HG03378 (cell line): ENCODE measurements at regions not wholly inside any gene's neighbourhood (a gene's known extent, or its start where the extent isn't known, plus 50 kb on each side); places are given as distances from the start of the nearest gene placed in this dataset.
"Not testable (repeated sequence)": the region's sequence is repeated elsewhere in the genome, so short reads cannot be mapped to it uniquely, and the experiment has no call there.

ENCODE experiments used
- ATAC-seq: cut with Tn5 transposase; IDR thresholded peaks from one replicate; pipeline ENCODE4 v1.9.1; 2021; ENCODE audit warnings: mild to moderate bottlenecking, moderate library complexity; ENCODE audit not compliant: unreplicated experiment

- no peak for ATAC-seq
These were observed 123.7 kb downstream of the COX18 start for GRCh38 chr4:72945719-72946336.

DNA sequence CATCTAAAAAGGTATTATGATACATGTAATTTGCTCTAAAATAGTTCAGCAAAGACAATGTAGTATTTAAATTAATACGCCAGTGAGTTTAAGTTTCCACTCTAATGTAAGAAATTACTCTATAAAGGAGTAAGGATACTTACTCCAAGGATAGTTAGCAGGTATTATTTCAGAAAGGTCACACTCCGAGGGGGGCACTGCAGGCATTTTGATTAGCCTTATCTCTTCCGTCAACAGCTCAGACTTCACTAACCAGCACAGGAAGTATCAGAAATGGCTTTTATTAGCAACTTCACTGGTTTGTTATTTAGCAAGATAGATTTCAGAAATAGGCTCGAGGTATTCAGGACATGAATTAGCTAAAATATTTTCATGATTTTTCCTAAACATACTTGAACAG lies 127.0 kb downstream of the COX18 start:
- ATAC-seq = no peak

DNA sequence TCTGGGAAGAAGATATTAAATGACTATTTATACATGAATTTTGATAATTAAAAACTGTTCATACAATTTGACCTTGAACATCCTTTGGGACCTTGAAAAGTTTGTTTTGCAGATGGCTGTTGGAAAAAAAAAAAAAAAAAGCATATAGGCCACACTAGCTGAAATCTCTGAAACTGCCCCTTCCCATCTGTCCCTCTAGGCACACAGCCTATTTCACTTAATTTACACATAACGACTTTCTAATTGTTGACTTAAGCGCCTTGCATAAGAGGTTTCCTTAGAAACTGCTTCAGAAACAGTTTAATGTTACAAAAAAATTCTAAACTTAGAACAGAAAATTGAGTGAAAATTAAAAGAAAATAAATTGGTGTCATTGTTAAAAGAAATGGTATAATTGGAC lies 131.0 kb downstream of the COX18 start:
- ATAC-seq = no peak

DNA sequence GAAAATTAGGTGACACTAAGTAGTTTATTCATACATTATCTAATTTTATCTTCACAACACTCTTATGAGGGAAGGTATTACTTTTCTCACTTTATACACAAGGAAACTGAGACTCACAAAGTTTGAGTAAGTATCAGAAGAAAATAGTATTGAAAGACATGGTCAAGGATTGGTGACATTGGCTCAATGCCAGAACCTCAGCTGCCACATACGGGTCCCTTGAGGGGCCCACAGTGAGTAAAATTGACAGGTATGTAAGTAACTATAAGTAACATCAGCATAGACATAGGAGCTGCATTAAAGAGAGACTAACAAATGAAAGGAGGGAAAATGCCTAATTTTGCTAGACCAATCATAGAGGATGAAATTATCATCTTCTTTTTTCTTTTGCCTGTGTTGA lies 134.1 kb downstream of the COX18 start:
- ATAC-seq = no peak

DNA sequence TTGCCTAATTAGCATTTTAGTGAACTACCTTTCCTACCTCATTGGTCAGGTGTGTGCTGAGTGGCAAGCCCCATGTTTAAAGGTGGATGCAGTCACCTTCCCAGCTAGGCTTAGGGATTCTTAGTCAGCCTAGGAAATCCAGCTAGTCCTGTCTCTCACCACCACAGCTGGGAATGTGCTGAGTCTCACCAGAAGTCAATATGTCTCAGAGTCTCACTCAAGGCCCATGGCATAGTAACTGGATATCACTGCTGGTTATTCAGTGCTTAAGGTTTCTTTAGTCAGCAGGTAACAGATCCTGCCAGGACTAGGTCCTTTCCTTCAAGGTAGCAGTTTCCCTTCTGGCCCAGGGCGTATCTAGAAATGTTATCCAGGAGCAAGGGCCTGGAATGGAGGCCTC lies 136.5 kb downstream of the COX18 start:
- no peak for ATAC-seq

DNA sequence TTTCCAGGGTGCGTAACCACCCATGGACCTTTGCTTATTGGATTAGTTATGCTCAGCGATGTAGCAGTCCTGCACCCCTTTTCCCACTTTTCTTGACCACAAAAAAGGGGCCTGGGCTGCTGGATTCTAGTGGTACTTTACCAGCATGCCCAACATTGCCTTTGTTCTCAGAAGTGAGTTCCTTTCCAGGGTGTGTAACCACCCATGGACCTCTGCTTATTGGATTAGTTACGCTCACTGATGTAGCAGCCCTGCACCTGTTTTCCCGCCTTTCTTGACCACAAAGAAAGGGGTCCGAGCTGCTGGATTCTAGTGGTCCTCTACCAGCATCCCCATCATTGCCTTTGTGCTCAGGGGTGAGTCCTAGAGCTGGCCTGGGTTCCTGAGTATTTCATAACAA lies 138.2 kb downstream of the COX18 start:
- ATAC-seq = no peak

DNA sequence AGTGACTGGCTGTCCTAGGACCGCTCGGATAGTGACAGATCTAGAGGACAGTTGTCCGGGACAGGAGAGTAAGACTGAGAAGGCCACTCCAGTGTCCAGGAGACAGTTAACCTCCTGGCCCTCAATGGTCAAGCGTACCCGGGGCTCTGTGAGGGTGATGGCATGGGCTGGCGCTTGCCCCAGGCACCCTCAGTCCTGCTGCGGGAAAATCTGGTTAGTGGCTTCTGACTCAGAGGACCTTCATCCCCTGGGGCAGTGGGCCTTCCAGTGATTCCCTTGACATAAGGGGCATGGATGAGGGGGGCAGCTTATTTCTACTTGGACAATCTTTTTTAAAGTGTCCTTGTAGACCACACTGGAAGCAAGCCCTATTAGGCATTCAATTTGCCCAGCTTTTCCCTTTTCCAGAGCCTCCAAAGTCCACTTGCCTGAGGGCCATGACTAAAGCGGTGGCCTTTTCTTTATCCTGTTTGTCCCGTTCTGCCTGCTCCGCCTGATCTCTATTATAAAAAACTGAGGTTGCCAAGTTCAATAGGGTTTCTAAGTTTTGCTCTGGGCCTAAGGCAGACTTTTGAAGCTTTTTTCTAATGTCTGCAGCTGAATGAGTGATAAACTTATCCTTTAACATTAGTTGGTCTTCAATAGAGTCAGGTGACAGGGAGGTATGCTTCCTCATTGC lies 139.8 kb downstream of the COX18 start:
- ATAC-seq = not testable (repeated sequence)

GRCh38 chr4:72924814-72925213 lies 144.7 kb downstream of the COX18 start:
- ATAC-seq = no peak

DNA sequence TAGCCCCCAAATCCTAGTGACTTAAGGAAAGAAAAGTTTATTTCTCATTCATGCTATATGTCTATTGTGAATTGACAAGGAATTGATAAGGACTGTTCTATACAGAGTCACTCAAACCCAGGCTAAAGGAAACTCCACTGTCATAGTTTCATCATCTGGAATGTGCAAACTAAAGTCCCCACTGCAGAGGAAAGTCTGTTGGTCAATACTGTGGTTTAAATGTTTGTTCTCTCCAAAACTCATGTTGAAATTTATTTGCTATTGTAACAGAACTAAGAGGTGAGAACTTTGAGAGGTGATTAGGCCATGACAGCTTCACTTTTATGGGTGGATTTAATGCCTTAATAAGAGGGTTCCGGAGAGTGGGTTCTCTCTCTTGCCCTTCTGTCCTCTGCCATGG lies 149.6 kb downstream of the COX18 start:
- ATAC-seq = no peak

DNA sequence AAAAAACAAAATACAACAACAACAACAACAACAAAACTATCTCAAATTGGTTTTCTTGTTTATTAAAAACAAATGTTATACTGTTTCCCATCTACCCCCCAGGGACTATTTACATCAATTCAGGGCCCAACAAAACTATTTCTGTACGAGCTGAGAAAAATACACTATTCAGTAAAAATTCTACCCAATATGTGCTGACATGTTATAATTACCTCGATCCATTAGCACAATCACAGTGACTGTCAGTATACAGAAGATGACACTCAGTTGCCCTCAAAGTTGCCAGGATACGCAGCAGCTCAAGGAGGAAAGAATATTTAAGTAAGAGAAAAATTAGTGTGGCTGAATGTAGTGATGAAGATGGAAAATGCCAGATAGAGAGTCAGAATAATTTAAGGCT lies 150.1 kb downstream of the COX18 start:
- no peak for ATAC-seq

- no peak for ATAC-seq
These were observed 151.2 kb downstream of the COX18 start for GRCh38 chr4:72918362-72918761.

DNA sequence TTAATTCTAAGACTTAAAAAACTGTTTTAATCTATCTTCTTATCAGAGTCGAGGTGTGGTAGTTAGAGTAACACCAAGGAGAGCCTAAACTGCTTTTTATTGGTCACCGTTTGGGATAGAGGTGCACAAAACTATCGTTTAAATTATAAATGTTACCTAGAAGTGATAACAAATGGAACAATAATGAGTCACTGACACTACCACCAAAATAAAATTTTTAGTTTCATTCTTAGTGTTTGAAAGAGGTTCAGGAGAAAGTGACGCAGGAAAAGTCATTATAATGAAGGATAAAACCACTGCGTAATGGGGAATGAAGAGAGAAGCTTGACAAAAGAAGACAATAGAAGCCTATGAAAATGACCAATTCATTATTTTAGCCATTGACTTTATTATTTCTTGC lies 158.2 kb downstream of the COX18 start:
- ATAC-seq = no peak

GRCh38 chr4:72909461-72909860 lies 160.1 kb downstream of the COX18 start:
- no peak for ATAC-seq

GRCh38 chr4:72902354-72902753 lies 167.2 kb downstream of the COX18 start:
- ATAC-seq = no peak

- ATAC-seq = no peak
These were observed 168.0 kb downstream of the COX18 start for GRCh38 chr4:72901553-72901952.

- ATAC-seq = no peak
These were observed 168.6 kb downstream of the COX18 start for GRCh38 chr4:72900952-72901351.

DNA sequence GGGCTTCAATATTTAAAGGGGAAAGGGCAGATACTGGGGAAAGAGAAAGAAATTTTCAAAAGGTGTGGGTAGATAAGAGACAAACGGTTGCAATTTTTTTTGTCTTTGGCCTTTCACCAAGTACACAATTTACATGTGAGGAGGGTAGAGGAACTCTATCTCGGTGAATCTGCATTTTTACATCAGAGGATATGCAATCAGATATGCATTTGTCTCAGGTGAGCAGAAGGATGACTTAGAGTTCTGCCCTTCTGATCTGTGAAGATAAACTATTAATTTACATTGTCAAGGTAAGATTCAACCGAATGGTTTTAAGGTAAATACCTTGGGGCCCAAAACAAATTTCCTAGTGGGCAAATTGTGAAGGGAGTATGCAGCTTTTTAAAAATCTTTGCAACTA lies 169.9 kb downstream of the COX18 start:
- ATAC-seq = no peak

DNA sequence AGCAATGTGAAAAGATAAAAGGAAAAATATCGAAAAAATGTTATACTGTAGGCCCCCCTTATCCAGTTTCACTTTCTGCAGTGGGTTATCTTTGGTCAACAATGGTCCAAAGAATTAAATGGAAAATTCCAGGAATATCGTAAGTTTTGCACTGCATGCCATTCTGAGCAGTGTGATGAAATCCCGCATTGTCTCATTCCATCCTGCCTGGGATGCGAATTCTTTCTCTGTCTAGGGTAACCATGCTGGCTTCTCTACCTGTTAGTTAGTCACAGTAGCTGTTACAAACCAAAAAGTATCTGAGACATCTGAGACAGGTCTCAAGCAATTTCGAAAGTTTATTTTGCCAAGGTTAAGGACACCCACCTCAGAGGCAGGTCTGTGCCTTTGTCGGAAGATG lies 170.3 kb downstream of the COX18 start:
- no peak for ATAC-seq

DNA sequence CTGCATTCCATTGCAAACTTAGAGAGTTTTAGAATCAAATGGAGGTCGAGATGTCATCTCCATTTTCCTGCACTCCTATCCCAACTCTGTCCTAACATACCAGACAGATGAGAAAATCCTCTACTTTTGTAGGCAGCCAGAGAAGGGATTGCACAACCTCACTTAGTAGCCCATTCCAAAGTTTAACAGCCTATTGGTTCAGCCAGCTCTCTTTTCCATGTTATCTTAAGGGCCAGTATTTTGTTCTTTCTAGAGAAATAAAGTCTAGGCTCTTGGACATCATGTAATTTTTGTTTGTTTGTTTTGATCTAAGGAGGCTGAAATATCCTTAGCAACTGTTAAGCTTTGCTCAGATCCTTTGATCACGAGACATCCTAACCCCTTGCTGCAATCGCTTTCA lies 173.0 kb downstream of the COX18 start:
- no peak for ATAC-seq

- no peak for ATAC-seq
These were observed 174.1 kb downstream of the COX18 start for GRCh38 chr4:72895408-72895807.

DNA sequence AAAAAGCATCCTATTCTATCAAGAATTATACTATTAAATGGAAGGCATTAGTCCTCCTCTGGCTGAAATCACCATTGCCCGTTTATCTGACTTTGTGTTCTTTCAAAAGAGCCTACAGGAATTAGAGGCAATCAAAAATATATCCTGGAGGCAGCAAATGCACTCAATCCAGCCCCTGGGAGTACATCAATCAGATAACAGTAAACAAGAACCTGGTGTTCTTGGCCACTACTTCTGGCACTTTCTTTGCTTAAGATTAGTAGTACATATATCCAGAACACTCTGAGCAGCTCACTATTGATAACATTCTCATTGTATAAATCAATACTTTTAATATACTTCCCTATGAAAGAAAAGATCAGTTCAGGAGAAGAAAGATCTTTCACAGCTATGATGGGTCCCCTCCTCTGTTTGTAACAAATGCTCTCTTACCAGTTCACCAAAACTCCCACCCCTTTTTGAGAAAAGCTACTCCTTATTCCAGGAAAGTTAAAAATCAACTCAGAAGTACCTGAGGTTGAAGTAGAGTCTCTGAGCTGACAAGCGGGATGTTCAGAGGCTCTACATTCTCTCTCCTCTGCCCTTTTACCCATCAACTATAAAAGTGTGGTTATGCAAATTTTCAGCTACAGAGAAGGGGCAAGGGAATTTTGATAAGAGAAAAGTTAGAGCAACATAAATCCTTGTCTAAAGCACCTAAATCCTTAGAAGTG lies 176.0 kb downstream of the COX18 start:
- no peak for ATAC-seq

GRCh38 chr4:72888331-72888730 lies 181.2 kb downstream of the COX18 start:
- ATAC-seq = no peak
